ENCODE measurements at regions not wholly inside any gene's neighbourhood (a gene's known extent, or its start where the extent isn't known, plus 50 kb on each side); places are given as distances from the start of the nearest gene placed in this dataset.

DNA sequence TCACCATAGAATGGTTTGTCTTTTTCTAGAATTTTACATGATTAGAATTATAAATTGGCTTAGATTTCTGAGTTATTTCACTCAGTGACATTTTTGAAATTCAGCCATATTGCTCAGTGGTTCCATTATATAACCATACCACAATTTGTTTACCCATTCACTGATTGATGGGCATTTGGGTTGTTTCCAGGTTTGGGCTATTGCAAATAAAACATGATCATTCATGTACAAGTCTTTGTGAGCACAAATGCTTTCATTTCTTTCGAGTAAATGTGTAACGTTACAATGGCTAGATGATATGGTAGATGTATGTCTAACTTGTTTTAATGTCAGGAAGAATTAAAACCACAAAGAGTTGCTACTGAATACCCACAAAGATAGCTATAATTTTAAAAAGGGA lies 279.9 kb upstream of the TARS1 start:
- Histone ChIP-seq H3K4me1 (no peaks in the 10 kb centered on the region), H3K9me3 (no peaks in the 10 kb centered on the region), H3K4me3 (no peak overlapping the region), H3K36me3 (no peaks in the 10 kb centered on the region), H3K27me3 (no peaks in the 10 kb centered on the region), H3K27ac (no peak overlapping the region)
- no peak for DNase-seq (ENCODE audit: low spot score in 2 of 2)
- TF ChIP-seq EP300 (IDR thresholded peaks at IDR 0.05) (no peak), POLR2AphosphoS5 (IDR thresholded peaks at IDR 0.05) (no peak), POLR2A (IDR thresholded peaks at IDR 0.05) (no peak)
- TF ChIP-seq, protein P1, sequence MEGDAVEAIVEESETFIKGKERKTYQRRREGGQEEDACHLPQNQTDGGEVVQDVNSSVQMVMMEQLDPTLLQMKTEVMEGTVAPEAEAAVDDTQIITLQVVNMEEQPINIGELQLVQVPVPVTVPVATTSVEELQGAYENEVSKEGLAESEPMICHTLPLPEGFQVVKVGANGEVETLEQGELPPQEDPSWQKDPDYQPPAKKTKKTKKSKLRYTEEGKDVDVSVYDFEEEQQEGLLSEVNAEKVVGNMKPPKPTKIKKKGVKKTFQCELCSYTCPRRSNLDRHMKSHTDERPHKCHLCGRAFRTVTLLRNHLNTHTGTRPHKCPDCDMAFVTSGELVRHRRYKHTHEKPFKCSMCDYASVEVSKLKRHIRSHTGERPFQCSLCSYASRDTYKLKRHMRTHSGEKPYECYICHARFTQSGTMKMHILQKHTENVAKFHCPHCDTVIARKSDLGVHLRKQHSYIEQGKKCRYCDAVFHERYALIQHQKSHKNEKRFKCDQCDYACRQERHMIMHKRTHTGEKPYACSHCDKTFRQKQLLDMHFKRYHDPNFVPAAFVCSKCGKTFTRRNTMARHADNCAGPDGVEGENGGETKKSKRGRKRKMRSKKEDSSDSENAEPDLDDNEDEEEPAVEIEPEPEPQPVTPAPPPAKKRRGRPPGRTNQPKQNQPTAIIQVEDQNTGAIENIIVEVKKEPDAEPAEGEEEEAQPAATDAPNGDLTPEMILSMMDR (IDR thresholded peaks at IDR 0.05): no peak
- WGBS: 45% methylated on average over 2 of the region's 2 CpGs

GRCh38 chr5:33161421-33161820 lies 279.3 kb upstream of the TARS1 start:
- 77% methylated on average over 3 of the region's 3 CpGs for WGBS
- H3K4me3 ChIP-seq: no peak overlapping the region
- no peaks in the 10 kb centered on the region for H3K9me3 ChIP-seq
- no peaks in the 10 kb centered on the region for H3K36me3 ChIP-seq
- TF ChIP-seq, protein P1 (IDR thresholded peaks at IDR 0.05): no peak
- no peak for TF ChIP-seq POLR2AphosphoS5 (IDR thresholded peaks at IDR 0.05)
- DNase-seq (ENCODE audit: low spot score in 2 of 2): no peak
- H3K4me1 ChIP-seq: no peaks in the 10 kb centered on the region
- no peak overlapping the region for H3K27ac ChIP-seq
- no peaks in the 10 kb centered on the region for H3K27me3 ChIP-seq

DNA sequence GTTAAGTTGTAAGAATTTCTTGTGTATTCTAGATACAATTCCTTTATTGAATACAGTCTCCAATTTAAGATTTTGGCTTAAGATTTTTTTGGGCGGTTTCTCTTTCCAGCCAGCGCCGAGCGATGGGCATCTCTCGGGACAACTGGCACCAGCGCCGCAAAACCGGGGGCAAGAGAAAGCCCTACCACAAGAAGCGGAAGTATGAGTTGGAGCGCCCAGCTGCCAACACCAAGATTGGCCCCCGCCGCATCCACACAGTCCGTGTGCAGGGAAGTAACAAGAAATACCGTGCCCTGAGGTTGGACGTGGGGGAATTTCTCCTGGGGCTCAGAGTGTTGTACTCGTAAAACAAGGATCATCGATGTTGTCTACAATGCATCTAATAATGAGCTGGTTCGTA lies 278.7 kb upstream of the TARS1 start:
- H3K36me3 ChIP-seq: no peaks in the 10 kb centered on the region
- H3K4me3 ChIP-seq: no peak overlapping the region
- no peak for DNase-seq (ENCODE audit: low spot score in 2 of 2)
- no peak for TF ChIP-seq EP300 (IDR thresholded peaks at IDR 0.05)
- TF ChIP-seq, protein P1 (IDR thresholded peaks at IDR 0.05): no peak
- no peak for TF ChIP-seq POLR2AphosphoS5 (IDR thresholded peaks at IDR 0.05)
- TF ChIP-seq POLR2A (IDR thresholded peaks at IDR 0.05): no peak
- H3K27ac ChIP-seq: no peak overlapping the region
- no peaks in the 10 kb centered on the region for H3K27me3 ChIP-seq
- no peaks in the 10 kb centered on the region for H3K9me3 ChIP-seq
- 96% methylated on average over 18 of the region's 18 CpGs for WGBS
- H3K4me1 ChIP-seq: no peaks in the 10 kb centered on the region

GRCh38 chr5:33166522-33166921 lies 274.2 kb upstream of the TARS1 start:
- TF ChIP-seq POLR2AphosphoS5 (IDR thresholded peaks at IDR 0.05) (no peak), POLR2A (IDR thresholded peaks at IDR 0.05) (no peak), EP300 (IDR thresholded peaks at IDR 0.05) (no peak)
- TF ChIP-seq, protein P1 (IDR thresholded peaks at IDR 0.05): no peak
- H3K9me3 ChIP-seq: peaks cover 5% of the 10 kb centered on the region
- H3K4me1 ChIP-seq: no peaks in the 10 kb centered on the region
- no peak overlapping the region for H3K27ac ChIP-seq
- H3K27me3 ChIP-seq: no peaks in the 10 kb centered on the region
- 78% methylated on average over 4 of the region's 4 CpGs for WGBS
- no peak for DNase-seq (ENCODE audit: low spot score in 2 of 2)
- H3K36me3 ChIP-seq: no peaks in the 10 kb centered on the region
- no peak overlapping the region for H3K4me3 ChIP-seq

DNA sequence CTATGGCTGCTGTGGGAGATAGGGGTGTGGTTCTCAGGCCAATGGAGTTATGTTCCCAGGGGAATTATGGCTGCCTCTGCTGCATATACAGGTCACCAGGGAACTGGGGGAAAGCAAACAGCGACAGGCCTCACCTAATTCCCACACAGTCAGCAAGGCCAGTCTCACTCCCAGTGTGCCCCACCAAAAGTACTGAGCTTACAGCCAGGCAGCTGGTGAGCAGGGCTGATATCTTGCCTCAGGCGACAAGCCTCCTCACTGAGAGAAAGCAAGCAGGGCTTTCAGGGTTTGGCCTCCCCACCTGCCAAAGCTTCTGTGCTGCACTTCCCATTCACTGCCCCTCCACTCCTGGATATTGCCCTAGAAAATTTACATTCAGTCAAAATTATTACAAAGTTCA lies 273.8 kb upstream of the TARS1 start:
- Histone ChIP-seq H3K36me3 (no peaks in the 10 kb centered on the region), H3K27ac (no peak overlapping the region), H3K27me3 (no peaks in the 10 kb centered on the region), H3K9me3 (peaks cover 5% of the 10 kb centered on the region), H3K4me1 (no peaks in the 10 kb centered on the region), H3K4me3 (no peak overlapping the region)
- no peak for DNase-seq (ENCODE audit: low spot score in 2 of 2)
- WGBS: 0% methylated on average over 1 of the region's 2 CpGs
- TF ChIP-seq, protein P1 (IDR thresholded peaks at IDR 0.05): no peak
- TF ChIP-seq POLR2A (IDR thresholded peaks at IDR 0.05): no peak
- TF ChIP-seq EP300 (IDR thresholded peaks at IDR 0.05): no peak
- no peak for TF ChIP-seq POLR2AphosphoS5 (IDR thresholded peaks at IDR 0.05)

Data from suprapubic skin (tissue), 4 donors.